ENCODE measurements at regions not wholly inside any gene's neighbourhood (a gene's known extent, or its start where the extent isn't known, plus 50 kb on each side); places are given as distances from the start of the nearest gene placed in this dataset.

DNA sequence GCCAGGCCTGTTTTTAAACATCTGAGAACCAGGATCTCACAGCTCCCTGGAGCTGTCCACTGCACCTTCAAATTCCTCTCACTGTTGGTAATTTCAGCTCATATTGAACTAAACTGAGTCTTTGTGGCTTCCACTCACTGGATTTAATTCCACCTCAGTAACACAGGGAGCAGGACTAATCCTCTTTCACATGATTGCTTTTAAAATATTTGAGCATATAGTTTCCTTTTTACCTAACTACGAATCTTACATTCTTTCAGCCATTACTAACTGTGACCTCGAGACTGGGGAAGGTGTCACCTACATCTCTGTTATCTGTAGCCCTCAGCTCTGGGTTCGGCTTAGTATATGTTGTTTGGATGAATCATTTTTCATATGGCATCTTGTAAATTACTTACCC is 194.3 kb upstream of the C2CD4B start:
- TF ChIP-seq, protein P1, sequence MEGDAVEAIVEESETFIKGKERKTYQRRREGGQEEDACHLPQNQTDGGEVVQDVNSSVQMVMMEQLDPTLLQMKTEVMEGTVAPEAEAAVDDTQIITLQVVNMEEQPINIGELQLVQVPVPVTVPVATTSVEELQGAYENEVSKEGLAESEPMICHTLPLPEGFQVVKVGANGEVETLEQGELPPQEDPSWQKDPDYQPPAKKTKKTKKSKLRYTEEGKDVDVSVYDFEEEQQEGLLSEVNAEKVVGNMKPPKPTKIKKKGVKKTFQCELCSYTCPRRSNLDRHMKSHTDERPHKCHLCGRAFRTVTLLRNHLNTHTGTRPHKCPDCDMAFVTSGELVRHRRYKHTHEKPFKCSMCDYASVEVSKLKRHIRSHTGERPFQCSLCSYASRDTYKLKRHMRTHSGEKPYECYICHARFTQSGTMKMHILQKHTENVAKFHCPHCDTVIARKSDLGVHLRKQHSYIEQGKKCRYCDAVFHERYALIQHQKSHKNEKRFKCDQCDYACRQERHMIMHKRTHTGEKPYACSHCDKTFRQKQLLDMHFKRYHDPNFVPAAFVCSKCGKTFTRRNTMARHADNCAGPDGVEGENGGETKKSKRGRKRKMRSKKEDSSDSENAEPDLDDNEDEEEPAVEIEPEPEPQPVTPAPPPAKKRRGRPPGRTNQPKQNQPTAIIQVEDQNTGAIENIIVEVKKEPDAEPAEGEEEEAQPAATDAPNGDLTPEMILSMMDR (IDR thresholded peaks at IDR 0.05), result no peak
- TF ChIP-seq EZH2 (IDR thresholded peaks at IDR 0.05; ENCODE audit: borderline replicate concordance, insufficient read depth, low read depth, low read length, poor library complexity, severe bottlenecking), result no peak

Data from B cell (primary cell).